NCI-H345 treated with DMSO at 0.1 percent for 48 hours (cell line): ENCODE measurements at regions not wholly inside any gene's neighbourhood (a gene's known extent, or its start where the extent isn't known, plus 50 kb on each side); places are given as distances from the start of the nearest gene placed in this dataset.

ENCODE experiments used
- DNase-seq: peaks from one replicate; lab custom pipeline; 2025; ENCODE audit not compliant: unreplicated experiment; lab: John Stamatoyannopoulos, UW

GRCh38 chr16:80054647-80055046 is 454.1 kb upstream of the MAF start:
- no peak for DNase-seq

- DNase-seq = no peak
Observed at GRCh38 chr16:80051040-80051439, 450.5 kb upstream of the MAF start.

GRCh38 chr16:80048250-80048649 is 447.7 kb upstream of the MAF start:
- DNase-seq = no peak

GRCh38 chr16:80047842-80048241 is 447.3 kb upstream of the MAF start:
- no peak for DNase-seq

- no peak for DNase-seq
Observed at GRCh38 chr16:80046848-80047247, 446.3 kb upstream of the MAF start.

GRCh38 chr16:80046261-80046660 is 445.7 kb upstream of the MAF start:
- no peak for DNase-seq

- peak; percentile 28 for DNase-seq
Observed at GRCh38 chr16:80045861-80046260, 445.3 kb upstream of the MAF start.

GRCh38 chr16:80041410-80041809 is 440.9 kb upstream of the MAF start:
- no peak for DNase-seq

- no peak for DNase-seq
Observed at GRCh38 chr16:80040814-80041213, 440.3 kb upstream of the MAF start.

- DNase-seq = no peak
Observed at GRCh38 chr16:80040413-80040812, 439.9 kb upstream of the MAF start.

GRCh38 chr16:80039777-80040176 is 439.2 kb upstream of the MAF start:
- no peak for DNase-seq

GRCh38 chr16:80038566-80038965 is 438.0 kb upstream of the MAF start:
- no peak for DNase-seq

- no peak for DNase-seq
Observed at GRCh38 chr16:80034948-80035663, 434.6 kb upstream of the MAF start.

GRCh38 chr16:80034469-80034826 is 433.9 kb upstream of the MAF start:
- no peak for DNase-seq

- DNase-seq = no peak
Observed at GRCh38 chr16:80033783-80034468, 433.4 kb upstream of the MAF start.

- no peak for DNase-seq
Observed at GRCh38 chr16:80029761-80030481, 429.4 kb upstream of the MAF start.

- no peak for DNase-seq
Observed at GRCh38 chr16:80029381-80029630, 428.8 kb upstream of the MAF start.

- DNase-seq = no peak
Observed at GRCh38 chr16:80028581-80029380, 428.2 kb upstream of the MAF start.

GRCh38 chr16:80027007-80027965 is 426.7 kb upstream of the MAF start:
- no peak for DNase-seq

GRCh38 chr16:80025236-80025635 is 424.7 kb upstream of the MAF start:
- DNase-seq = no peak

GRCh38 chr16:80024443-80024842 is 423.9 kb upstream of the MAF start:
- DNase-seq = no peak
